Thymus (tissue), 11 donors: ENCODE measurements at regions not wholly inside any gene's neighbourhood (a gene's known extent, or its start where the extent isn't known, plus 50 kb on each side); places are given as distances from the start of the nearest gene placed in this dataset.

Experiments
- DNase-seq, 9 donors: peaks; one replicate each; pipeline ENCODE4 v3.0.0-alpha.2; 2013; ENCODE audit warnings: low spot score in 9 of 9, low read depth in 6 of 9, missing footprints in 1 of 9
- H3K27ac ChIP-seq, 2 donors: one replicate each; pipeline ENCODE4 v1.5.1; 2013; ENCODE audit warnings: control low read depth in 1 of 2, low read depth in 1 of 2, low read length in 1 of 2, mild to moderate bottlenecking in 1 of 2, moderate library complexity in 1 of 2
- H3K27me3 ChIP-seq, 2 donors: one replicate each; pipeline ENCODE4 v1.5.1; 2013; ENCODE audit warnings: low read length in 1 of 2; ENCODE audit not compliant: control insufficient read depth in 2 of 2, insufficient read depth in 1 of 2
- H3K36me3 ChIP-seq, 2 donors: one replicate each; pipeline ENCODE4 v1.5.1; 2013; ENCODE audit warnings: low read length in 1 of 2, mild to moderate bottlenecking in 1 of 2, moderate library complexity in 1 of 2; ENCODE audit not compliant: control insufficient read depth in 2 of 2, insufficient read depth in 2 of 2
- H3K4me1 ChIP-seq, 2 donors: one replicate each; pipeline ENCODE4 v1.5.1; 2013; ENCODE audit warnings: low read length in 2 of 2; ENCODE audit not compliant: control insufficient read depth in 2 of 2, insufficient read depth in 2 of 2
- H3K4me3 ChIP-seq, 2 donors: one replicate each; pipeline ENCODE4 v1.5.1; 2013; ENCODE audit warnings: low read length in 2 of 2, control low read depth in 1 of 2, mild to moderate bottlenecking in 1 of 2
- H3K9me3 ChIP-seq, 2 donors: one replicate each; pipeline ENCODE4 v1.5.1; 2013; ENCODE audit warnings: low read length in 1 of 2, mild to moderate bottlenecking in 1 of 2; ENCODE audit not compliant: control insufficient read depth in 2 of 2, insufficient read depth in 1 of 2
- WGBS: extraction: QIAGEN DNeasy Blood & Tissue Kit; methylation state at CpG from one replicate; pipeline ENCODE4 v1.1.7; 2013; 5-methylcytosine and 5-hydroxymethylcytosine counted together
- donor health status: healthy.

DNA sequence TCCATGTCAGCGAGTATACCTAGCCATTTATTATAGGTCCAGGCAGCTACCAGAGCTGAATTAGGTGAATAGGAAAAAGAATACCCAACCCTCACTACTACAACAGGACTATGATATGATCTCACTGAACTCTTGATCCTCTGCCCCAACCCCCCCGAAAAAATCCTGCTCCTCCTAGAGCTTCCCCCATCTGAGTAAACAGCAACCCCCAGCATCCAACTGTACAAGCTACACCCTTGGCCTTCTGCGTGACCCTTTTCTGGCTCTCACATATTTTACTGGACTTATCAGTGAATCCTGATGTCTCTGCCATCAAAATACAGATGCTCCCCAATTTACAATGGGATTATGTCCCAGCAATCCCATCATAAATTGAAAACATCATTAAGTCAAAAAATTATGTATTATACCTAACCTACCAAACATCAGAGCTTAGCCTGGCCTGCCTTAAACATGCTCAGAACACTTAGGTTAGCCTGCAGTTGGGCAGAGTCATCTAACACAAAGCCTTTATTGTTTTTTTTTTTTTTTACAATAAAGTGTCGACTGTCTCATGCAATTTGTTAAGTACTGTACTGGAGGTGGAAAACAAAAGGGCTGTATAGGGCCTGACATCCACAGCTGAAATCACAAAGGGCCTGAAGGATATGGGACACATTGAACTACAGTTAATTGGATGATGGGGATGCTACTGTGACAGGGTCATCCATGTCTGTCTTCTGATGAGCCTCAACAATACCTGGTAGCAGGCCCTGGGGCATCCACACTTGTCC is 128.9 kb upstream of the ERCC6L2 start:
- peaks cover 0 to 16% of the 10 kb centered on the region in 2 donors for H3K27me3 ChIP-seq
- peaks cover 0 to 9% of the 10 kb centered on the region in 2 donors for H3K4me1 ChIP-seq
- DNase-seq: no peak
- H3K36me3 ChIP-seq: no peaks in the 10 kb centered on the region
- H3K27ac ChIP-seq: no peak overlapping the region
- 89% methylated on average over 4 of the region's 4 CpGs for whole genome bisulfite sequencing
- no peak overlapping the region for H3K4me3 ChIP-seq
- no peaks in the 10 kb centered on the region for H3K9me3 ChIP-seq

GRCh38 chr9:95742821-95743220 is 132.7 kb upstream of the ERCC6L2 start:
- no peak overlapping the region for H3K27ac ChIP-seq
- WGBS: 31% methylated on average over 6 of the region's 6 CpGs
- no peaks in the 10 kb centered on the region for H3K36me3 ChIP-seq
- no peaks in the 10 kb centered on the region for H3K4me1 ChIP-seq
- no peaks in the 10 kb centered on the region for H3K9me3 ChIP-seq
- H3K27me3 ChIP-seq: peaks cover 0 to 19% of the 10 kb centered on the region in 2 donors
- no peak for DNase-seq
- H3K4me3 ChIP-seq: no peak overlapping the region

GRCh38 chr9:95741631-95742030 is 133.9 kb upstream of the ERCC6L2 start:
- WGBS: 73% methylated on average over 2 of the region's 2 CpGs
- no peaks in the 10 kb centered on the region for H3K36me3 ChIP-seq

GRCh38 chr9:95740217-95741004 is 135.1 kb upstream of the ERCC6L2 start:
- no peaks in the 10 kb centered on the region for H3K36me3 ChIP-seq
- H3K9me3 ChIP-seq: no peaks in the 10 kb centered on the region
- DNase-seq: no peak
- H3K27ac ChIP-seq: no peak overlapping the region
- WGBS: 96% methylated on average over 11 of the region's 11 CpGs
- H3K4me1 ChIP-seq: no peaks in the 10 kb centered on the region
- peaks cover 0 to 24% of the 10 kb centered on the region in 2 donors for H3K27me3 ChIP-seq
- H3K4me3 ChIP-seq: no peak overlapping the region

More at GRCh38 chr9:95741631-95742030, 133.9 kb upstream of the ERCC6L2 start:
- no peak for DNase-seq
- H3K9me3 ChIP-seq: no peaks in the 10 kb centered on the region
- no peak overlapping the region for H3K27ac ChIP-seq
- no peak overlapping the region for H3K4me3 ChIP-seq
- no peaks in the 10 kb centered on the region for H3K4me1 ChIP-seq
- peaks cover 0 to 24% of the 10 kb centered on the region in 2 donors for H3K27me3 ChIP-seq

DNA sequence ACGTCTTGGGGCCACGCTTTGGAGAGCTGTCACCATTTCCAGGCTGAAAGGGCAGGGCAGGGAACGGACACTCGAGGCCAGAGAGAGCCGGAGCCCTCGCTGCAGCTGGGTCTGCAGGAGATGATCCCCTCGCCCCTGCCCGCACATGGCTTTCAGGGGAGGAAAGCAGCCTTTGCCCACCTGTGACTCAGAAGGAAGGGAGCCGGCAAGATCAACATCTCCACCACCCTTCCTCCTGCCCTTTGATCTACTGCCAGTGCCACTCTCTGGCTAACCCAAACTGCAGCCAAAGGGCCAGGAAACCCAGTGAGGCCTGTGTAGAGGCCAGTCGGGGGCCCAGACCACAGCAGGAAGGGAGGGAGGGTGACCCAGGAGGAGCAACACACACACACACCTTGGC is 137.1 kb upstream of the ERCC6L2 start:
- peaks cover 0 to 6% of the 10 kb centered on the region in 2 donors for H3K4me1 ChIP-seq

GRCh38 chr9:95736891-95737522 is 138.5 kb upstream of the ERCC6L2 start:
- no peak overlapping the region for H3K27ac ChIP-seq
- H3K4me3 ChIP-seq: no peak overlapping the region
- no peak for DNase-seq
- H3K9me3 ChIP-seq: no peaks in the 10 kb centered on the region
- peaks cover 0 to 6% of the 10 kb centered on the region in 2 donors for H3K4me1 ChIP-seq
- WGBS: 91% methylated on average over 15 of the region's 15 CpGs
- peaks cover 0 to 15% of the 10 kb centered on the region in 2 donors for H3K27me3 ChIP-seq
- H3K36me3 ChIP-seq: no peaks in the 10 kb centered on the region

More for the DNA sequence above, 137.1 kb upstream of the ERCC6L2 start:
- DNase-seq: no peak
- Histone ChIP-seq H3K27me3 (peaks cover 0 to 21% of the 10 kb centered on the region in 2 donors), H3K4me3 (no peak overlapping the region), H3K9me3 (no peaks in the 10 kb centered on the region), H3K27ac (no peak overlapping the region), H3K36me3 (no peaks in the 10 kb centered on the region)
- 81% methylated on average over 10 of the region's 10 CpGs for WGBS

DNA sequence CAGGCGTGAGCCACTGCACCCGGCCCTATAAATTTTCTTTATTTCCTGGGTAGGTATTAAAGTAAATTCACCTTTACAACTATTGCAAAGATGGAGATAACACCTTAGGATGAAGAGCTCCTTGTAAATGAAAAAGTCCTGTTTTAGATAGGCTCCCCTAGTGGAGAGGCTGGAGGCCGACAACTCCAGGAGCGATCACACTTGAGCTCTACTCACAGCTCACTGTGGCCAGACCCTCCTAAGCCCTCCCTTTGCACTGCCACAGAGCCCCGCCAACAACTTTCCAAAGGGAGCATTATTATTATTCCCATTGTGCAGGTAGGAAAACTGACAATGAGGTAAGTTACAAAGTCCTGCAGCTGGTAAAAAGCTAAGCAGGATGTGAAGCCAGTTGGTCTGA is 139.1 kb upstream of the ERCC6L2 start:
- no peak for DNase-seq
- Histone ChIP-seq H3K4me1 (peaks cover 0 to 6% of the 10 kb centered on the region in 2 donors), H3K36me3 (no peaks in the 10 kb centered on the region), H3K27me3 (peaks cover 0 to 15% of the 10 kb centered on the region in 2 donors), H3K27ac (no peak overlapping the region), H3K4me3 (no peak overlapping the region), H3K9me3 (no peaks in the 10 kb centered on the region)
- 93% methylated on average over 5 of the region's 5 CpGs for WGBS

DNA sequence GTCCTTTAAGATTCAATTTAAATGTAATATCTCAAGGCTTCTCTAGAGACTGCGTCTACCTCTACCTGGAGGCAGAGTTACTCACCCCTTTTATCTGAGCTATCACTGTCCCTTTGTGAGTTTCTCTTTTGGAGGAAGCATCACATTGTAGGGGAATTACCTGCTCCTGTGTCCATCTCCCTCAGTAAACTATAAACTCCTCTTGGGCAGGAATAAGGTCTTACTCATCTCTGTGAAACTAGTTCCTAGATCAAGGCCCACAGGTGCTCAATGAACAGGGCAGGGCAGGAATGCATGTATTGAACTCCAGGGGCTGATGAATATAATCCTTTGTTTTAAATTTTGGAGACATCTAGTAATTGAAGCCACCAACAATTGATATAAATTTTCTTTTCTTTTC is 139.8 kb upstream of the ERCC6L2 start:
- Histone ChIP-seq H3K4me3 (no peak overlapping the region), H3K36me3 (no peaks in the 10 kb centered on the region), H3K27ac (no peak overlapping the region), H3K27me3 (peaks cover 0 to 12% of the 10 kb centered on the region in 2 donors), H3K9me3 (no peaks in the 10 kb centered on the region), H3K4me1 (peaks cover 0 to 6% of the 10 kb centered on the region in 2 donors)
- WGBS: 98% methylated on average over 1 of the region's 1 CpG
- DNase-seq: no peak
